RCC 7860 (cell line): ENCODE measurements at regions not wholly inside any gene's neighbourhood (a gene's known extent, or its start where the extent isn't known, plus 50 kb on each side); places are given as distances from the start of the nearest gene placed in this dataset.
"Not testable (repeated sequence)": the region's sequence is repeated elsewhere in the genome, so short reads cannot be mapped to it uniquely, and the experiment has no call there.

ENCODE experiments used
- DNase-seq: peaks from one replicate; pipeline ENCODE4 v3.0.0-alpha.2; 2015; ENCODE audit warnings: low spot score
- FAIRE-seq: peaks from 2 replicates; lab custom pipeline; 2012; peaks lifted over from hg19 to GRCh38; lab: Jason Lieb, UNC

DNA sequence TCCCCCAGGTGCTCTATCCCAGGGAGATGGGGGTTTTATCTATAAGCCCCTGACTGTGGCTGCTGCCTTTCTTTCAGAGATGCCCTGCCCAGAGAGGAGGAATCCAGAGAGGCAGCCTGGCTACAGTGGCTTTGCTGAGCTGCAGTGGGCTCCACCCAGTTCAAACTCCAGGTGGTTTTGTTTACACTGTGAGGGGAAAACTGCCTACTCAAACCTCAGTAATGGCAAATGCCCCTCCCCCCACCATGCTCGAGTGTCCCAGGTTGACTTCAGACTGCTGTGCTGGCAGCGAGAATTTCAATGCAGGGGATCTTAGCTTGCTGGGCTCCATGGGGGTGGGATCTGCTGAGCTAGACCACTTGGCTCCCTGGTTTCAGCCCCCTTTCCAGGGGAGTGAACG lies 419.6 kb upstream of the CASK start:
- not testable (repeated sequence) for DNase-seq, FAIRE-seq
